Activated CD4-positive, alpha-beta T cell treated with anti-CD3 and anti-CD28 coated beads, Interleukin-2, Interleukin-4, amounts not matched to agents 100 ng/mL and 50 ng/mL, durations not matched to agents 16 hours and 8 hours (primary cell): ENCODE measurements at regions not wholly inside any gene's neighbourhood (a gene's known extent, or its start where the extent isn't known, plus 50 kb on each side); places are given as distances from the start of the nearest gene placed in this dataset.
"Not testable (repeated sequence)": the region's sequence is repeated elsewhere in the genome, so short reads cannot be mapped to it uniquely, and the experiment has no call there.

ENCODE experiments used
- DNase-seq: peaks from one replicate; pipeline ENCODE4 v3.0.0-alpha.2; 2020; ENCODE audit warnings: low spot score

DNA sequence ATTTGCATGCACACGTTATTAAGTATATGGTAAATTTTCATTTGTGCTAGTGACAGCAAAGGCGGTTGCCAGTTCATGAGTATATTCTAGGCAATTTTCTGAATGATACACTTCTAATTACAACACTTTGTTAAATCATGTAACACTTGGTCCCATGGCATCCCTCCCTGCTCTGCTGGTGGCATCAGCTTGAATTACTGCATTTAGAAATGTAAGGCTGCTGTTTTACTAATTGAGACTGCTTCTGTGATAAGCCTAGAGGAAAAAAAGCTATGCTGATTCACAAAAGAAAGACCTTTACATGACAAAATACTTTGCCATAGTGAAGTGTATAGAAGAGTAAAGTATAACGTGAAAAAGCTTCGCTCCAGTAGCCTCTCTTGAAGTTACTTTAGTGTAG is 636.1 kb downstream of the KCNH5 start:
- DNase-seq, result no peak

DNA sequence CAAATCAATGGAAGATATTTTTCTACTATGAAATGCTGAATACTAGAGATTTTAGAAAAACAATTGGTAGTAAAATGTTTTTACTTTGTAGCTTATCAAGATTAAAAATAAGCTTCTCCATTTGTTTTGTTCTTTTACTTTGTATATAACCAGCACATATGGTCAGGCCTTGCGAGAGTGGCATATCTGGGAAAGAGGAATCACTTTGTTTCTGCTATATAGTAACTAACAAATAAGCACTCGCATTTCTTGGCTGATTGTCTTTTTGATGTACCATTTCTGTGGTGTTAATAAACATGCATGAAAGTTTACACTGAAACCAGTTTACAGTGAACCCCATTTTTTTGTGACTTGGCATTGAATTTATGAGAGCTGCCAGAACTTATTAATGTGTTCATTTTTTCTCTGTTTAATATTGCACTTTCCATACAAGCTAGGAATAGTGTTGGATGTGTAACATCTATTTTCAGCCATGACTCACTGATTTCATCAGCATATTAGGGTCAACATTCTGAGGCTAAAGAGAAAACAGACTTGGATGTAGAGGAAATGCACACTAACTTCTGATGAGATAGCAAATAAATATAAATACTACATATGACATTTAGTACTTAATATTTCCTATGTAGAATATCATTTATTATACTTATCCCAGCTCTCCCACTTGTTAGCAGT is 635.5 kb downstream of the KCNH5 start:
- no peak for DNase-seq

DNA sequence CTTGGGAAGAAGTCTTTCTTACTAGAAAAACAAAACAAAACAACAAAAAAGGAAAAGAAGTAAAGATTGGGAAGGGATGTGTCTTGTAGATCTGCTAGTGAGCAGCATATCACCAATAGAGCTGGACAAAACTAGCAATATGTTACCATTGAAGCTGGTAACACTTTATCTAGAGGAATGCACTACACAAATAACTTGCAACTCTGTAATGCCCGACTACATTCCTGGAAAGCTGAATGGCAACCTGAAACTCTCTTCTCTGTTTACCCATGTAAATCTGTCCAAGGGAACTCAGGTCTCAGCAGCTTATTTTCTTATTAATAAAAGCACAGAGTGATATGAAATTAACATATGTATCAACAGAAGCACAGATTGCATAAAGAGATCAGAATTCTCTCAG is 624.4 kb downstream of the KCNH5 start:
- DNase-seq, result no peak

DNA sequence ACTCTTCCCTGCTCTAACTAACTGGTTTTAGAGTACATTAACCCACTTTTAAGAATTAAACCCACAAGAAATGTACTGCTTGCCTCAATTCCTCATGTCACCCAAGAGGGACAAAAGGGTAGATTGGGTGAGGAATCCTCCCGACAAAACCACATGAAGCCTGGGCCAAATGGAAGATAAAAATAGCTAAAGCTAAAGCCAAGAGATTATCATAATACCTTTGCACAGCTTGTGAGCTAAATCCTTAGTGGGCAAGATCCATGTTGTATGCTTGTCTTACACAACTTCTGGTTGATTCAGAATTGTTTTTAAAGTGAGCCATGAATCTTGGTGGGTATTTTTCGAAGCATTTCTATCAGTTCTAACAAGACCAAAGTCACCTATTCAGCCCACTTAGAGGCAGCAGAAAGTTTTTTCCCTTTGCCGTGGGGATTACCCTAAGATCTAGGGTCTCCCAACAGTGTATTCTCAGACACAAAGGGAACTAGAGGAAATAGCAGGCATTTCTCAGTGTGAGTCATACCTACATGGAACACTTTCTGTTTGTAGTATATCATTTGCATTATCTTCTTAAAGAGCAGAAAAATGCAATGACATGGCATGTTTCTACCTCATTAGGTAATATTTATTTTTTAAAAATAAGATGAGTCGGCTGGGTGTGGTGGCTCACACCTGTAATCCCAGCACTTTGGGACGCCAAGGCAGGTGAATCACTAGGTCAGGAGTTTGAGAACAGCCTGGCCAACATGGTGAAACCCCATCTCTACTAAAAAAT is 616.6 kb downstream of the KCNH5 start:
- no peak for DNase-seq

- no peak for DNase-seq
These were observed 615.6 kb downstream of the KCNH5 start for GRCh38 chr14:62429683-62430082.

- DNase-seq, result no peak
These were observed 613.8 kb downstream of the KCNH5 start for GRCh38 chr14:62431496-62431895.

DNA sequence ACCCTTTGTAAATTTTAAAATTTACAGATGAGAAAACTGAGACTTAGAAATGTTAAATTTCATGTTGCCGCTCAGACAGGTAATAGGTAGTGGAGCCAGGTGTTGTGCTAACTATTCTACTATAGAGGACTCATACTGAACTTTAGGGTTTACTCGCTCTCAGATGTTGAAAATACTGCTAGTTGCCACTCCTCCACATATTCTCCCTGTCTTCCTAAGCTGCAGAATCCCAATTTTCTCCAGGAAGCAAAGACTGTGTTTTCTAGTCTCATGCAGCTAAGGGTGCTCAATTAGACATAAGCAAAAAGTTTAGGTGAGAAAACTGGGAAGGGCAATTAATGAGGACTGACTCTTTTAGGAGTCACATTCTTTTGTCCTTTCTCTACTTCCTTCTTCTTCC is 612.3 kb downstream of the KCNH5 start:
- no peak for DNase-seq

DNA sequence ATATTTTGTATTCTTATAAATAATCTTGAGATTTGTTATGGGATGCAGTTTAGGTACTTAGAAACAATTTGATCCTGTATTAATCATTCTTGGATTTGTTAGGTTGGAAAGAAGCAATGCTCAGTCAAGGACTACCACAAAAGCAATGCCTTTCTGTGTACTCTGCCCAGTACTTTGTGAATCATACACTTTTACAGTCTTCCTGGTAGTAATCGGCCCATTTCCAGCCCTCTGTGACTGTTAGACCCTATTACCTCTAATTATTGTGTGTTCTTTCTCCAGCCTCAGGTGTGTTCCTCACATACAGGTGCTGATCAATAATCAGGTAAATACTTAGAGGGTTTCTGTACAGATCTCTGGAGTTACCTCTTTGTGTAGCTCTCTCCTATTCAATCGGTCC is 609.0 kb downstream of the KCNH5 start:
- no peak for DNase-seq

- no peak for DNase-seq
These were observed 606.0 kb downstream of the KCNH5 start for GRCh38 chr14:62439210-62439609.

DNA sequence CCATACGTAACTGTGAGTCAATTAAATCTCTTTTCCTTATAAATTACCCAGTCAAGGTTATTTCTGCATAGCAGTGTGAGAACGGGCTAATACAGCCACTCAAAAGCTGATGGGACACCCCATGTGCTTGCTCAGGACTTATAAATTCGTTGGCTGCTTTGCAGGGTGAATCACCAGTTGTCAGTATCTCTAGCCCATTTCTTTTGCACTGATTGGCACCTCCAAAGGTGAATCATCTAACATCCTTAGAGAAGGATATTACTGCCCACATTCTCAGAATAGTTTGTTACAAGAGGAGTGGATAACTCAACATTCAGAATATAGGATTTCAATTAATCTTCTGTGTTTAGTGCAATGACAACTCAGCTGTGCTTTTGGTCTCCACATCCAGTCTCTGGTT is 601.5 kb downstream of the KCNH5 start:
- DNase-seq, result no peak

GRCh38 chr14:62445570-62445969 is 599.7 kb downstream of the KCNH5 start:
- no peak for DNase-seq

- DNase-seq, result no peak
These were observed 594.0 kb downstream of the KCNH5 start for GRCh38 chr14:62451221-62451620.

GRCh38 chr14:62453226-62453625 is 592.0 kb downstream of the KCNH5 start:
- no peak for DNase-seq

GRCh38 chr14:62455446-62455845 is 589.8 kb downstream of the KCNH5 start:
- DNase-seq, result no peak

GRCh38 chr14:62462988-62463387 is 582.3 kb downstream of the KCNH5 start:
- no peak for DNase-seq

DNA sequence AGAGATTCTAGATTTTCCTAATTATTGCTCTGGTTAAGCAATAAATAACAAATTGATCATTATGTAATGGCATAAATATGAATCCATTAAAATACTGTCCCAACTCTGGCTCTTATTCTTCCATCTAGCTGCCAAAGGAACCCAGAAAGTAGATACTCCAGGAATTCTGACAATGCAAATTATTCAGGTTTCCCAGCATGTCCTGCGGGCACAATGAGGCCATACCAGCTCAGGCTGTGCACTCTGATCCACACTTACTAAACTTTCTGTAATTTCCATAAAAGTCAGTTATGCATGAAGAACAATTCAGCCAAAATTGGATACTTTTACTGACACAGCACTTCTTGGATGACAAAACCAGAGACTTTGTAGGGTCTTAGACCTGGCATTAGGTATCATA is 576.3 kb downstream of the KCNH5 start:
- no peak for DNase-seq

DNA sequence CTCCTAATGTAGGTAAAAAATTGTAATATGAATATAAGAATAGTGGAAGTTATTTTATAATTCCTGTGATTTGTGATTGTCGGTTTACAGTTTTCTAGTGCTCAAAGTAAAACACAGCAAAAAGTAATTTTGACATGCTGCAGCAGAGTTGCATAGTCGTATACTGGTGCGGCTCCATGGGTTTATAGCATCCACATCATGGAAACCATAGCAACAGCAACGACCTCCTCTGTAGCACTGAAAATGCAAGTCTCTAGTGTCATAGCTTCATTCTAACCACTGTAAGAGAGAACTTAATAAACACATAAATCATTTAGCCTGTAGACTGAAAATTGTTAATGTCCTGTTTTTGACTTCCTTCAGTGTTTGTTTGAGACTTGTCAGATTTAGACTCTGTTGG is 574.3 kb downstream of the KCNH5 start:
- DNase-seq, result no peak

- no peak for DNase-seq
These were observed 554.1 kb downstream of the KCNH5 start for GRCh38 chr14:62491146-62491545.

- DNase-seq, result no peak
These were observed 547.5 kb downstream of the KCNH5 start for GRCh38 chr14:62497708-62498107.

GRCh38 chr14:62501021-62501750 is 544.1 kb downstream of the KCNH5 start:
- DNase-seq, result no peak

DNA sequence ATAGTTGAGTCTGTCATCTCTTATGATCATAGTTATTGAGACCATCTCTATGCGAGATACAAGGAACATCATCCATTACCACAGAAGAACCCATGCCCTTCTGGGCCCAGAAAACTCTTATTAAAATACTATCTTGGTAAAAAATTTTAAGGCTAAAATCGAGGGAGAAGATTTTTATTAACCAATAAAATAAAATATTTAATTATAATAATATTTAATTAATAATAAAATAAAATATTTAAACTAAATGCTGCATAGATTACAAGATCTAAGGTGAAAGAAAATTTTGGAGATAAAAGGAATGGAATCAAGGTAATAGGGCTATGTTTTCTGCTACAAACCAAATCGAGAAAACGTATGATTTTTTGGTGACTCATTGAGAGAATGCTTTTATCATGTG is 540.2 kb downstream of the KCNH5 start:
- DNase-seq, result no peak

DNA sequence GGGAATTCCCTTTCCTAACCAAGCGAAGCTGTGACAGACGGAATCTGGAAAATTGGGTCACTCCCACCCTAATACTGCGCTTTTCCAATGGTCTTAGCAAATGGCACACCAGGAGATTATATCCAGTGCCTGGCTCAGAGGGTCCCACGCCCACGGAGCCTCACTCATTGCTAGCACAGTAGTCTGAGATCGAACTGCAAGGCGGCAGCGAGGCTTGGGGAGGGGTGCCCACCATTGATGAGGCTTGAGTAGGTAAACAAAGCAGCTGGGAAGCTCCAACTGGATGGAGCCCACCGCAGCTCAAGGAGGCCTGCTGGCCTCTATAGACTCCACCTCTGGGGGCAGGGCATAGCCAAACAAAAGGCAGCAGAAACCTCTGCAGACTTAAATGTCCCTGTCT is 523.9 kb downstream of the KCNH5 start:
- not testable (repeated sequence) for DNase-seq

GRCh38 chr14:62528296-62528695 is 517.0 kb downstream of the KCNH5 start:
- DNase-seq, result no peak
